OCI-LY7 (cell line): ENCODE measurements at regions not wholly inside any gene's neighbourhood (a gene's known extent, or its start where the extent isn't known, plus 50 kb on each side); places are given as distances from the start of the nearest gene placed in this dataset.

Experiments used
- BruUV-seq: library from RNA; stranded (reverse); fragments of 400-500 nt; replicated peaks from 2 replicates; lab custom pipeline; 2021; lab: Mats Ljungman, UMichigan
- CTCF ChIA-PET: fragments of 300-600 bp; sonication (Branson Sonifier 250); formaldehyde crosslinking; loops from one replicate; lab custom pipeline; 2022; ENCODE audit warnings: antibody characterized with exemption; ENCODE audit not compliant: unreplicated experiment; lab: Charles Lee
- POLR2A ChIA-PET: fragments of 300-600 bp; sonication (Branson Sonifier 250); formaldehyde crosslinking; loops from one replicate; lab custom pipeline; 2022; ENCODE audit warnings: antibody characterized with exemption; lab: Charles Lee
- DNase-seq: peaks from one replicate; pipeline ENCODE4 v3.0.0-alpha.2; 2015; ENCODE audit warnings: low spot score
- H2AFZ ChIP-seq: fragments of 200-600 bp; sonication (generic), shearing (Covaris generic); 2 replicates; pipeline ENCODE4 v1.6.1; 2014; ENCODE audit warnings: mild to moderate bottlenecking, antibody characterized with exemption, low read length, moderate library complexity
- H3K27ac ChIP-seq: fragments of 200-600 bp; sonication (generic); 2 replicates; pipeline ENCODE4 v1.5.1; 2014; ENCODE audit warnings: mixed run types, low read depth, mild to moderate bottlenecking, moderate library complexity, low read length, inconsistent platforms; ENCODE audit not compliant: poor library complexity, severe bottlenecking
- H3K36me3 ChIP-seq: fragments of 200-600 bp; sonication (generic); 2 replicates; pipeline ENCODE4 v1.6.1; 2014; ENCODE audit warnings: mild to moderate bottlenecking, antibody characterized with exemption, low read length, moderate library complexity, mixed read lengths; ENCODE audit not compliant: insufficient read depth
- H3K4me1 ChIP-seq: fragments of 200-600 bp; sonication (generic); 2 replicates; pipeline ENCODE4 v1.5.1; 2014; ENCODE audit warnings: mild to moderate bottlenecking, low read length; ENCODE audit not compliant: insufficient read depth, poor library complexity, severe bottlenecking
- H3K4me2 ChIP-seq: fragments of 200-600 bp; sonication (generic); 2 replicates; pipeline ENCODE4 v1.6.1; 2014; ENCODE audit warnings: mild to moderate bottlenecking, low read length
- H3K4me3 ChIP-seq: fragments of 200-600 bp; sonication (generic); 2 replicates; pipeline ENCODE4 v1.5.1; 2014; ENCODE audit warnings: mild to moderate bottlenecking, low read depth, low read length; ENCODE audit not compliant: poor library complexity, severe bottlenecking
- H3K79me2 ChIP-seq: fragments of 200-600 bp; sonication (generic); 2 replicates; pipeline ENCODE4 v1.6.1; 2016; ENCODE audit warnings: low read depth, mild to moderate bottlenecking, low read length, moderate library complexity, mixed read lengths; ENCODE audit not compliant: insufficient read depth
- H3K9me2 ChIP-seq: fragments of 200-600 bp; sonication (generic); 2 replicates; pipeline ENCODE4 v1.6.1; 2016; ENCODE audit warnings: mild to moderate bottlenecking, low read length, mixed read lengths; ENCODE audit not compliant: insufficient read depth
- H3K9me3 ChIP-seq: fragments of 200-600 bp; sonication (generic); 2 replicates; pipeline ENCODE4 v1.6.1; 2014; ENCODE audit warnings: mild to moderate bottlenecking, mixed run types, low read length, mixed read lengths
- H4K20me1 ChIP-seq: fragments of 200-600 bp; sonication (generic); 2 replicates; pipeline ENCODE4 v1.6.1; 2014; ENCODE audit warnings: mild to moderate bottlenecking, antibody characterized with exemption, low read length, moderate library complexity, mixed read lengths; ENCODE audit not compliant: insufficient read depth
- CTCF ChIP-seq: fragments of 200-600 bp; sonication (generic); conservative IDR thresholded peaks from 2 replicates; pipeline ENCODE4 v1.5.1; 2014; ENCODE audit warnings: mild to moderate bottlenecking, antibody characterized with exemption, low read length, moderate library complexity, mixed read lengths
- EZH2phosphoT487 ChIP-seq: fragments of 200-600 bp; sonication (generic); IDR thresholded peaks from 2 replicates; pipeline ENCODE4 v1.6.1; 2018; ENCODE audit warnings: low read depth, borderline replicate concordance, mild to moderate bottlenecking, mixed run types, antibody characterized with exemption, low read length, moderate library complexity, mixed read lengths
- intact Hi-C: fragments of 100-400 bp; cut with micrococcal nuclease; formaldehyde crosslinking; loops from one replicate; pipeline ENCODE4 v1.10.0; 2022; ENCODE audit not compliant: unreplicated experiment

GRCh38 chr22:48953830-48954229, 873.8 kb downstream of the BRD1 start:
- TF ChIP-seq CTCF: no peak
- TF ChIP-seq EZH2phosphoT487: no peak
- DNase-seq: no peak
- no peaks in the 10 kb centered on the region for H3K4me1 ChIP-seq
- H3K9me3 ChIP-seq: no peaks in the 10 kb centered on the region
- no peak overlapping the region for H3K4me2 ChIP-seq
- POLR2A ChIA-PET: interaction anchor here (1.0 kb wide), 1 partner anchor 75 kb away, joined by 3 read pairs; no protein-coding TSS in a partner anchor
- no peak overlapping the region for H3K27ac ChIP-seq
- H3K4me3 ChIP-seq: no peak overlapping the region
- no peaks in the 10 kb centered on the region for H3K79me2 ChIP-seq
- intact Hi-C loops: no loop called here
- H3K36me3 ChIP-seq: no peaks in the 10 kb centered on the region
- no peaks in the 10 kb centered on the region for H3K9me2 ChIP-seq
- H4K20me1 ChIP-seq: no peaks in the 10 kb centered on the region
- CTCF ChIA-PET: no interaction called here
- no TSS peak for BruUV-seq
- no peak overlapping the region for H2AFZ ChIP-seq

DNA sequence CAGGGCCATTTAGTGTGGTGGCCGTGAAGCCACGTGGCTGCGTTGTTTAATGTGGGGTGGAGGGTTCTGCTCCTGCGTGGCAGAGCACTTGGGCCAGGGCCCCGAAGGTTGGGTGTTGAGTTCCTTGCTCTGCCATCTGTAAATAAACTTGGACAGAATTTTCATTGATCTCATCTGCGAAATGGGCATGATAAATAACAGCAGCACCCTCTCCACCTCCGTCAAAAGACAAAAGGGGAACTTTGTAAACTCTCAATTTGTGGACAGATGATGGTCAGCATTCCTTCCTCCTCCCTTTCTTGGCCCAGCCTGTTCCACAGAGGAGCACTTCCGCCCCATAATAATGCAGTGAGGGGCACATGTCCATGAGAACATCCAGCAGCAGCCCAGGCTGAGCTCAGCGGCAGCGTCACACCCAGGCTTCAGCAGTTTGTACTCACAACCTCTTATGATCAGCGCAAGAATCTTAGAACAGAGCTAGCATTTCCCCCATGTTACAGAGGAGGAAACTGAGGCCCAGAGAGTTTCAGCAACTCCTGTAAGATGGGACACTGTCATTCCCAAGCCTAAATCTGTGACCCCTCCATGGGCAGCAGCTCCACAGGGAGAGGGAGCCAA, 874.5 kb downstream of the BRD1 start:
- no peaks in the 10 kb centered on the region for H3K36me3 ChIP-seq
- no TSS peak for BruUV-seq
- DNase-seq: no peak
- intact Hi-C loops: no loop called here
- no peaks in the 10 kb centered on the region for H3K4me1 ChIP-seq
- TF ChIP-seq CTCF (no peak), EZH2phosphoT487 (no peak)
- H3K9me2 ChIP-seq: no peaks in the 10 kb centered on the region
- no peaks in the 10 kb centered on the region for H3K9me3 ChIP-seq
- POLR2A ChIA-PET: no interaction called here
- no peak overlapping the region for H3K4me2 ChIP-seq
- H3K27ac ChIP-seq: no peak overlapping the region
- no peaks in the 10 kb centered on the region for H4K20me1 ChIP-seq
- H2AFZ ChIP-seq: no peak overlapping the region
- CTCF ChIA-PET: no interaction called here
- H3K79me2 ChIP-seq: no peaks in the 10 kb centered on the region
- no peak overlapping the region for H3K4me3 ChIP-seq

DNA sequence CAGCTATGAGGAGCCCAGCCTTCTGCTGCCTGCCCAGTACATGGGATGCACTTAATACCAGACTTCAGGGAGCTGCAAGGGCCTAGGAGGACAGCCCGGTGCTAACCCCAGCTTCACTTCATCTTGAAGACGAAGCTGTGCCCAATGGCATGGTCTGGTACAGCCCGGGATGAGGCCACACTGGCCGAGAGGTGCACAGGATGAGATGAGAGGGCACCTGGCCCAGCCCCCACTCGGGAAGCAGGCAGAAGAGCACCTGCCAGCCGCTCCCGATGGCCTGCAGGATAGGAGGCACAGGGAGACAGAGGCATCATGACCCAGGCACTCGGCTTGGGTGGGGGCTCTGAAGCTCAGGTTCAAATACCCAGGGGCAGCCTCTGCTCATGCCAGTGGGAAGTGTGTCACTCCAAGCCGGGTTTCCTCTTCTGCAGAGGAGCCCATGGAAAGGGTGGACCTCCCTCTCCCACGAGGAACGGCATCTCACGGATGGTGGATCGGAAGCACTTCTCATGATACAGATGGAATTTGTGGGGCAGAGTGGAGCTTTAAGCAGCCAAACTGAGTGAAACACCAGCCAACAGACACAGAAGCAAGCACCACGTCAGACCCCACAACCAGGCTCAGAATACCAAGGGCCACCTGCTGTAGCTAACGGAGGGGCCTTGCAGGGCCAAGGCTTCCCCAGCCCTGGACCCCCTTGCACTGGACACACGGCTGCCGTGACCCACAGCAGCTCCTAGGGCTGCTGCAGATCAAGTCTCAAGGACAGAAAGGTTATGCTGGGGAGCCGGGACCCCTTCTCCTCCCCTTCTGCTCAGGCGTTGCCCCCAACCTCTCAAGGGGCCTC, 875.2 kb downstream of the BRD1 start:
- Histone ChIP-seq H3K9me3 (no peaks in the 10 kb centered on the region), H2AFZ (no peak overlapping the region), H3K4me1 (no peaks in the 10 kb centered on the region), H3K79me2 (no peaks in the 10 kb centered on the region), H3K27ac (no peak overlapping the region), H3K9me2 (no peaks in the 10 kb centered on the region), H4K20me1 (no peaks in the 10 kb centered on the region), H3K4me3 (no peak overlapping the region), H3K36me3 (no peaks in the 10 kb centered on the region), H3K4me2 (no peak overlapping the region)
- CTCF ChIA-PET: no interaction called here
- no peak for DNase-seq
- TF ChIP-seq EZH2phosphoT487 (no peak), CTCF (no peak)
- intact Hi-C loops: no loop called here
- POLR2A ChIA-PET: no interaction called here
- no TSS peak for BruUV-seq
